IMR-90 (cell line): ENCODE measurements at regions not wholly inside any gene's neighbourhood (a gene's known extent, or its start where the extent isn't known, plus 50 kb on each side); places are given as distances from the start of the nearest gene placed in this dataset.

ENCODE experiments used
- ATAC-seq: fragments of 200-7000 bp; cut with Tn5 transposase; 2 replicates; pipeline ENCODE4 v1.9.1; 2020; ENCODE audit warnings: low read depth, mild to moderate bottlenecking, moderate library complexity
- BruUV-seq: library from RNA; stranded (reverse); fragments of 400-500 nt; replicated peaks from 2 replicates; lab custom pipeline; 2021; lab: Mats Ljungman, UMichigan
- CTCF ChIA-PET: fragments of 300-600 bp; formaldehyde crosslinking; extraction: SDS; loops from one replicate; lab custom pipeline; 2021; ENCODE audit warnings: antibody characterized with exemption; lab: Yijun Ruan, JAX
- POLR2A ChIA-PET: fragments of 300-600 bp; sonication (Branson Sonifier 250); formaldehyde crosslinking; loops from one replicate; lab custom pipeline; 2022; ENCODE audit warnings: antibody characterized with exemption; ENCODE audit not compliant: unreplicated experiment; lab: Charles Lee
- DNase-seq: peaks from one replicate; pipeline ENCODE4 v3.0.0; 2013
- H2AFZ ChIP-seq: replicated peaks from 2 replicates; pipeline ENCODE3; 2013; ENCODE audit warnings: low read length, mild to moderate bottlenecking; ENCODE audit not compliant: poor library complexity
- H2AK5ac ChIP-seq: 2 replicates; pipeline ENCODE4 v1.6.1; 2013; ENCODE audit warnings: low read depth, low read length, inconsistent platforms
- H2AK9ac ChIP-seq: replicated peaks from 2 replicates; pipeline ENCODE3; 2013; ENCODE audit warnings: mild to moderate bottlenecking, low read depth, low read length, moderate library complexity; ENCODE audit not compliant: poor library complexity
- H2BK120ac ChIP-seq: 2 replicates; pipeline ENCODE4 v1.6.1; 2013; ENCODE audit warnings: low read depth, low read length, inconsistent platforms
- H2BK15ac ChIP-seq: 3 replicates; pipeline ENCODE4 v1.6.1; 2013; ENCODE audit warnings: low read depth, low read length, inconsistent platforms
- H2BK20ac ChIP-seq: 2 replicates; pipeline ENCODE4 v1.6.1; 2013; ENCODE audit warnings: low read depth, mild to moderate bottlenecking, inconsistent platforms, low read length, moderate library complexity
- H2BK5ac ChIP-seq: 2 replicates; pipeline ENCODE4 v1.6.1; 2013; ENCODE audit warnings: mild to moderate bottlenecking, low read depth, low read length, inconsistent platforms; ENCODE audit not compliant: poor library complexity, severe bottlenecking
- H3K14ac ChIP-seq: replicated peaks from 2 replicates; pipeline ENCODE4 v1.6.1; 2013; ENCODE audit warnings: low read depth, low read length, inconsistent platforms
- H3K18ac ChIP-seq: 2 replicates; pipeline ENCODE4 v1.6.1; 2013; ENCODE audit warnings: low read depth, low read length, control low read depth
- H3K23ac ChIP-seq: 2 replicates; pipeline ENCODE4 v1.6.1; 2013; ENCODE audit warnings: low read depth, low read length, inconsistent platforms
- H3K27ac ChIP-seq: 2 replicates; pipeline ENCODE4 v1.5.1; 2013; ENCODE audit warnings: mild to moderate bottlenecking, control low read depth, low read length; ENCODE audit not compliant: insufficient read depth
- H3K27me3 ChIP-seq: 2 replicates; pipeline ENCODE4 v1.6.1; 2013; ENCODE audit warnings: low read length; ENCODE audit not compliant: control insufficient read depth, insufficient read depth
- H3K36me3 ChIP-seq: 2 replicates; pipeline ENCODE4 v1.6.1; 2013; ENCODE audit warnings: low read length, mixed read lengths; ENCODE audit not compliant: control insufficient read depth, insufficient read depth
- H3K4ac ChIP-seq: 2 replicates; pipeline ENCODE4 v1.6.1; 2013; ENCODE audit warnings: low read depth, low read length, inconsistent platforms
- H3K4me1 ChIP-seq: 2 replicates; pipeline ENCODE4 v1.6.1; 2013; ENCODE audit warnings: low read length, mixed read lengths; ENCODE audit not compliant: control insufficient read depth, insufficient read depth
- H3K4me2 ChIP-seq: 2 replicates; pipeline ENCODE4 v1.6.1; 2013; ENCODE audit warnings: low read depth, mild to moderate bottlenecking, control low read depth, low read length, moderate library complexity
- H3K4me3 ChIP-seq: 2 replicates; pipeline ENCODE4 v1.5.1; 2013; ENCODE audit warnings: low read depth, mild to moderate bottlenecking, control low read depth, low read length, moderate library complexity; ENCODE audit not compliant: insufficient read depth
- H3K56ac ChIP-seq: 2 replicates; pipeline ENCODE4 v1.6.1; 2013; ENCODE audit warnings: low read length, inconsistent platforms; ENCODE audit not compliant: insufficient read depth; ENCODE audit errors: extremely low read depth
- H3K79me1 ChIP-seq, 2 experiments: 2 replicates each; pipeline ENCODE4 v1.6.1; 2013; ENCODE audit warnings: low read length in 2 of 2, inconsistent platforms in 1 of 2, low read depth in 1 of 2
- H3K9ac ChIP-seq: 2 replicates; pipeline ENCODE4 v1.6.1; 2013; ENCODE audit warnings: low read depth, low read length, control low read depth
- H3K9me1 ChIP-seq: 2 replicates; pipeline ENCODE4 v1.6.1; 2013; ENCODE audit warnings: low read length, inconsistent platforms; ENCODE audit not compliant: insufficient read depth
- H3K9me3 ChIP-seq: 2 replicates; pipeline ENCODE4 v1.6.1; 2013; ENCODE audit warnings: low read length; ENCODE audit not compliant: control insufficient read depth, insufficient read depth
- H4K20me1 ChIP-seq: 2 replicates; pipeline ENCODE4 v1.6.1; 2013; ENCODE audit warnings: low read length, inconsistent platforms; ENCODE audit not compliant: insufficient read depth
- H4K5ac ChIP-seq: 2 replicates; pipeline ENCODE4 v1.6.1; 2013; ENCODE audit warnings: mild to moderate bottlenecking, low read depth, low read length, control low read depth
- H4K8ac ChIP-seq, 2 experiments: 2 replicates each; pipeline ENCODE4 v1.6.1; 2013; ENCODE audit warnings: low read depth in 2 of 2, low read length in 2 of 2, control low read depth in 1 of 2, inconsistent platforms in 1 of 2
- H4K91ac ChIP-seq: 2 replicates; pipeline ENCODE4 v1.6.1; 2013; ENCODE audit warnings: low read depth, low read length, inconsistent platforms; ENCODE audit not compliant: insufficient read depth
- BHLHE40 ChIP-seq: fragments of 150-350 bp; IDR thresholded peaks from 2 replicates; pipeline ENCODE4 v1.6.1; 2016; ENCODE audit warnings: mild to moderate bottlenecking, low read depth, low read length
- CEBPB ChIP-seq: IDR thresholded peaks from 2 replicates; pipeline ENCODE4 v1.6.1; 2012; ENCODE audit warnings: low read depth, low read length, improper control_type of control experiment
- CHD1 ChIP-seq: IDR thresholded peaks from 2 replicates; pipeline ENCODE4 v1.6.1; 2012; ENCODE audit warnings: low read depth, low read length, improper control_type of control experiment
- FOS ChIP-seq: fragments of 150-350 bp; IDR thresholded peaks from 2 replicates; pipeline ENCODE4 v1.6.1; 2016; ENCODE audit warnings: low read depth, low read length
- MAFK ChIP-seq: IDR thresholded peaks from 2 replicates; pipeline ENCODE4 v1.6.1; 2012; ENCODE audit warnings: low read depth, low read length, improper control_type of control experiment
- MAZ ChIP-seq: IDR thresholded peaks from 2 replicates; pipeline ENCODE4 v1.6.1; 2012; ENCODE audit warnings: low read depth, mild to moderate bottlenecking, low read length, improper control_type of control experiment, moderate library complexity, borderline replicate concordance
- MXI1 ChIP-seq: IDR thresholded peaks from 2 replicates; pipeline ENCODE4 v1.6.1; 2012; ENCODE audit warnings: low read depth, mild to moderate bottlenecking, low read length, moderate library complexity, borderline replicate concordance
- NFE2L2 ChIP-seq: fragments of 150-350 bp; IDR thresholded peaks from 2 replicates; pipeline ENCODE4 v1.6.1; 2016; ENCODE audit warnings: low read depth, mild to moderate bottlenecking, low read length
- POLR2A ChIP-seq: IDR thresholded peaks from 2 replicates; pipeline ENCODE4 v1.6.1; 2012; ENCODE audit warnings: mild to moderate bottlenecking, low read depth, low read length
- RAD21 ChIP-seq: IDR thresholded peaks from 2 replicates; pipeline ENCODE4 v1.6.1; 2012; ENCODE audit warnings: low read length, improper control_type of control experiment
- RCOR1 ChIP-seq: IDR thresholded peaks from 2 replicates; pipeline ENCODE4 v1.6.1; 2012; ENCODE audit warnings: mild to moderate bottlenecking, low read length, improper control_type of control experiment; ENCODE audit not compliant: insufficient replicate concordance
- RFX5 ChIP-seq: IDR thresholded peaks from 2 replicates; pipeline ENCODE4 v1.8.0; 2012; ENCODE audit warnings: low read depth, mild to moderate bottlenecking, low read length, moderate library complexity
- SMC3 ChIP-seq: fragments of 150-350 bp; IDR thresholded peaks from 2 replicates; pipeline ENCODE4 v1.6.1; 2016; ENCODE audit warnings: low read depth, mild to moderate bottlenecking, antibody characterized with exemption, low read length, moderate library complexity
- WGBS, 2 experiments: methylation state at CpG; one replicate each; pipeline versions ENCODE4 v1.1.5 to v1.1.7; 2013; ENCODE audit warnings: missing lambda C conversion rate in 2 of 2; ENCODE audit not compliant: insufficient read length in 1 of 2; ENCODE audit errors: extremely low coverage in 2 of 2; 5-methylcytosine and 5-hydroxymethylcytosine counted together
- dilution Hi-C: fragments of 300-500 bp; cut with HindIII; formaldehyde crosslinking; loops from one replicate; pipeline ENCODE4 v1.14.3; 2018; ENCODE audit warnings: low sequenced_read_pairs; ENCODE audit not compliant: unreplicated experiment
- in situ Hi-C: fragments of 300-500 bp; cut with MboI; formaldehyde crosslinking; loops from 3 replicates; pipeline ENCODE4 v1.14.3; 2019; ENCODE audit warnings: low sequenced_read_pairs, inconsistent platforms, mixed read lengths
- intact Hi-C: fragments of 100-400 bp; cut with micrococcal nuclease; formaldehyde crosslinking; loops from 2 replicates; pipeline ENCODE4 v1.10.0; 2022
- TF ChIP-seq, protein P1 (sequence below): fragments of 150-350 bp; IDR thresholded peaks from 2 replicates; pipeline ENCODE4 v1.6.1; 2016; ENCODE audit warnings: low read depth, mild to moderate bottlenecking, low read length, moderate library complexity, borderline replicate concordance
- TF ChIP-seq, protein P2 (sequence below): fragments of 150-350 bp; IDR thresholded peaks from 2 replicates; pipeline ENCODE4 v1.6.1; 2017; ENCODE audit warnings: mild to moderate bottlenecking, antibody characterized with exemption, low read length, low read depth
- TF ChIP-seq, protein P3 (sequence below): conservative IDR thresholded peaks from 2 replicates; pipeline ENCODE4 v1.5.1; 2012; ENCODE audit warnings: mild to moderate bottlenecking, low read depth, low read length, improper control_type of control experiment

DNA sequence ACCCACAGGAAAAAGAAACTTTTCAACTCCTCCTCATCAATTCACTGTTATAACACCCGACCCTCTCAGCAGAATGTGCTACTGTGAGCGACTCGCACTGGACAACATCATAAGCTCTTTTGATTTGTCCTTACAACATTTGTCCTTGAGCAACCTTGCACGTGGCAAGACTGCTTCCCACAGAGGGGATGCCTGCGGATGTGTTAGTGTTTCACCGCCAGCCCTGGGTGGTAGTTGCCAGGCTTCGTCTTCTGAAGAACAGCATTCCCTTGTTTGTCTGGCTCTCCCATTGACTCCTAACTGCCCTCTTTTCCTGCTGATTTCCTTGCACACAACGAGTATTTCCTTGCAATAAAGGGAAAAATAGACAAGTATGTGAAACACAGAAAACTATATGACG lies 111.4 kb upstream of the SLC7A1 start:
- Histone ChIP-seq H3K56ac (no peak overlapping the region), H4K91ac (no peak overlapping the region), H3K9ac (no peak overlapping the region), H2BK20ac (no peak overlapping the region), H2BK15ac (no peak overlapping the region), H3K18ac (no peak overlapping the region), H3K36me3 (no peaks in the 10 kb centered on the region), H4K5ac (no peak overlapping the region), H3K27me3 (peaks cover 25% of the 10 kb centered on the region), H3K23ac (no peak overlapping the region), H4K20me1 (0 out of 2 replicates have a peak, but pooled peaks cover 3% of the 10 kb centered on the region), H3K9me1 (0 out of 2 replicates have a peak, but pooled peaks cover 4% of the 10 kb centered on the region), H3K4me1 (no peaks in the 10 kb centered on the region), H3K27ac (no peak overlapping the region), H2AK9ac (no peak overlapping the region), H3K4ac (no peak overlapping the region), H2BK5ac (no peak overlapping the region), H3K9me3 (no peaks in the 10 kb centered on the region), H2AK5ac (no peak overlapping the region), H4K8ac (no peak overlapping the region), H3K4me3 (no peak overlapping the region), H2AFZ (no peak overlapping the region), H3K4me2 (no peak overlapping the region), H3K79me1 (no peaks in the 10 kb centered on the region), H3K14ac (no peak overlapping the region), H2BK120ac (no peak overlapping the region)
- CTCF ChIA-PET, result interaction anchor here (0.8 to 1.4 kb wide), 3 partner anchors 21 to 199 kb away, joined by 3 to 7 read pairs (median 4); no protein-coding TSS in a partner anchor
- intact Hi-C loops (no loop called here), in situ Hi-C loops (no loop called here), dilution Hi-C loops (no loop called here)
- DNase-seq, result no peak
- ATAC-seq, result no peak
- POLR2A ChIA-PET, result no interaction called here
- BruUV-seq, result no TSS peak
- TF ChIP-seq SMC3 (no peak), CHD1 (no peak), CEBPB (no peak), BHLHE40 (no peak), MAFK (no peak), RFX5 (no peak), RAD21 (no peak), FOS (no peak), MAZ (no peak), RCOR1 (no peak), MXI1 (no peak), POLR2A (no peak), NFE2L2 (no peak)
- TF ChIP-seq, protein P1, sequence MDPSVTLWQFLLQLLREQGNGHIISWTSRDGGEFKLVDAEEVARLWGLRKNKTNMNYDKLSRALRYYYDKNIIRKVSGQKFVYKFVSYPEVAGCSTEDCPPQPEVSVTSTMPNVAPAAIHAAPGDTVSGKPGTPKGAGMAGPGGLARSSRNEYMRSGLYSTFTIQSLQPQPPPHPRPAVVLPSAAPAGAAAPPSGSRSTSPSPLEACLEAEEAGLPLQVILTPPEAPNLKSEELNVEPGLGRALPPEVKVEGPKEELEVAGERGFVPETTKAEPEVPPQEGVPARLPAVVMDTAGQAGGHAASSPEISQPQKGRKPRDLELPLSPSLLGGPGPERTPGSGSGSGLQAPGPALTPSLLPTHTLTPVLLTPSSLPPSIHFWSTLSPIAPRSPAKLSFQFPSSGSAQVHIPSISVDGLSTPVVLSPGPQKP, result no peak
- TF ChIP-seq, protein P2, sequence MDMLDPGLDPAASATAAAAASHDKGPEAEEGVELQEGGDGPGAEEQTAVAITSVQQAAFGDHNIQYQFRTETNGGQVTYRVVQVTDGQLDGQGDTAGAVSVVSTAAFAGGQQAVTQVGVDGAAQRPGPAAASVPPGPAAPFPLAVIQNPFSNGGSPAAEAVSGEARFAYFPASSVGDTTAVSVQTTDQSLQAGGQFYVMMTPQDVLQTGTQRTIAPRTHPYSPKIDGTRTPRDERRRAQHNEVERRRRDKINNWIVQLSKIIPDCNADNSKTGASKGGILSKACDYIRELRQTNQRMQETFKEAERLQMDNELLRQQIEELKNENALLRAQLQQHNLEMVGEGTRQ, result no peak
- TF ChIP-seq, protein P3, sequence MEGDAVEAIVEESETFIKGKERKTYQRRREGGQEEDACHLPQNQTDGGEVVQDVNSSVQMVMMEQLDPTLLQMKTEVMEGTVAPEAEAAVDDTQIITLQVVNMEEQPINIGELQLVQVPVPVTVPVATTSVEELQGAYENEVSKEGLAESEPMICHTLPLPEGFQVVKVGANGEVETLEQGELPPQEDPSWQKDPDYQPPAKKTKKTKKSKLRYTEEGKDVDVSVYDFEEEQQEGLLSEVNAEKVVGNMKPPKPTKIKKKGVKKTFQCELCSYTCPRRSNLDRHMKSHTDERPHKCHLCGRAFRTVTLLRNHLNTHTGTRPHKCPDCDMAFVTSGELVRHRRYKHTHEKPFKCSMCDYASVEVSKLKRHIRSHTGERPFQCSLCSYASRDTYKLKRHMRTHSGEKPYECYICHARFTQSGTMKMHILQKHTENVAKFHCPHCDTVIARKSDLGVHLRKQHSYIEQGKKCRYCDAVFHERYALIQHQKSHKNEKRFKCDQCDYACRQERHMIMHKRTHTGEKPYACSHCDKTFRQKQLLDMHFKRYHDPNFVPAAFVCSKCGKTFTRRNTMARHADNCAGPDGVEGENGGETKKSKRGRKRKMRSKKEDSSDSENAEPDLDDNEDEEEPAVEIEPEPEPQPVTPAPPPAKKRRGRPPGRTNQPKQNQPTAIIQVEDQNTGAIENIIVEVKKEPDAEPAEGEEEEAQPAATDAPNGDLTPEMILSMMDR, result no peak
- no CpG with 5 or more reads among the region's 9 CpGs for WGBS, 2 experiments
